ENCODE measurements at regions not wholly inside any gene's neighbourhood (a gene's known extent, or its start where the extent isn't known, plus 50 kb on each side); places are given as distances from the start of the nearest gene placed in this dataset.

DNA sequence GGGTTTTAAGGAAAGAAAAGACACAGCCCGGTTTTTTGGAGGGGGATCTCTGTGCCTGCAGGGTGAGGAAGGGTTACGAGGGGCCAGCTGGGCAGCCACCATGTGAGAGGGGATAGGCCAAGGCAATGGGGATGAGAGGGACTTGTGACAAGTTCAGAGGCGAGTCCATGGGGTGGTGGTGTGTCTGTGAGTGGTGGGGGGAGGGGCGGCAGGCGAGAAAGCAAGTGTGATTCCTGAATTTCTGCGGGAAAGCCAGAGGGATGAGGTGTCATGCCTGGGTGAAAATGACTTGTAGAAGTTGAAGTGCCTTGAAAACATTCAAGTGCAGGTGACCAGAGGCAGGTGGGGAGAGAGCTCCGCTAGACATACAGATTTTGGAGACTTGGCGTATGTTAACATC lies 61.0 kb upstream of the RNF32 start:
- no peaks in the 10 kb centered on the region for H3K36me3 ChIP-seq
- no peak overlapping the region for H3K4me3 ChIP-seq (ENCODE audit: low read depth, low read length)
- no peak for DNase-seq
- H3K9me3 ChIP-seq = no peaks in the 10 kb centered on the region
- no peaks in the 10 kb centered on the region for H3K4me1 ChIP-seq
- TF ChIP-seq, protein P1, sequence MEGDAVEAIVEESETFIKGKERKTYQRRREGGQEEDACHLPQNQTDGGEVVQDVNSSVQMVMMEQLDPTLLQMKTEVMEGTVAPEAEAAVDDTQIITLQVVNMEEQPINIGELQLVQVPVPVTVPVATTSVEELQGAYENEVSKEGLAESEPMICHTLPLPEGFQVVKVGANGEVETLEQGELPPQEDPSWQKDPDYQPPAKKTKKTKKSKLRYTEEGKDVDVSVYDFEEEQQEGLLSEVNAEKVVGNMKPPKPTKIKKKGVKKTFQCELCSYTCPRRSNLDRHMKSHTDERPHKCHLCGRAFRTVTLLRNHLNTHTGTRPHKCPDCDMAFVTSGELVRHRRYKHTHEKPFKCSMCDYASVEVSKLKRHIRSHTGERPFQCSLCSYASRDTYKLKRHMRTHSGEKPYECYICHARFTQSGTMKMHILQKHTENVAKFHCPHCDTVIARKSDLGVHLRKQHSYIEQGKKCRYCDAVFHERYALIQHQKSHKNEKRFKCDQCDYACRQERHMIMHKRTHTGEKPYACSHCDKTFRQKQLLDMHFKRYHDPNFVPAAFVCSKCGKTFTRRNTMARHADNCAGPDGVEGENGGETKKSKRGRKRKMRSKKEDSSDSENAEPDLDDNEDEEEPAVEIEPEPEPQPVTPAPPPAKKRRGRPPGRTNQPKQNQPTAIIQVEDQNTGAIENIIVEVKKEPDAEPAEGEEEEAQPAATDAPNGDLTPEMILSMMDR (IDR thresholded peaks at IDR 0.05; ENCODE audit: low read depth, low read length) = no peak
- no peaks in the 10 kb centered on the region; the same call in 1 of the 2 replicates for H3K27me3 ChIP-seq

- no peaks in the 10 kb centered on the region for H3K4me1 ChIP-seq
- DNase-seq = no peak
- no peak overlapping the region for H3K4me3 ChIP-seq (ENCODE audit: low read depth, low read length)
- H3K36me3 ChIP-seq = no peaks in the 10 kb centered on the region
- H3K9me3 ChIP-seq = no peaks in the 10 kb centered on the region
- no peaks in the 10 kb centered on the region; the same call in 1 of the 2 replicates for H3K27me3 ChIP-seq
- TF ChIP-seq, protein P1 (IDR thresholded peaks at IDR 0.05; ENCODE audit: low read depth, low read length) = no peak
Measured at GRCh38 chr7:156578978-156579430, 61.6 kb upstream of the RNF32 start.

DNA sequence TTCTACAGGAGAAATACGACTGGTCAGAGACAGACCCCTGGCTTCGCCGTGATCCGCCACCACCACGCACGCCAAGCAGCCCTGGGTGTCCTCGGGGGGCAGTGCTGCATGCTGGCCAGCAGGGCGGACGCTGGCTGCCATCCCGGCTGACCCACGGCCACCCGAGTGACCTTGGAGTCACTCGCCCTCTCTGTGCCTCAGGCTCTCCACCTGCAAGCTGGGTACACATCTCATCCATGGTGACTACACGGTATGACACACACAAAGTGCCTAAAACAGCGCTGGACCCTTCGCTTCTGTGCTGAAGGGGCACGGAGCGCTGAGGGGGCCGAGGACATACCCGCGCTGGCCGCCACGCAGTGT lies 62.0 kb upstream of the RNF32 start:
- TF ChIP-seq, protein P1 (IDR thresholded peaks at IDR 0.05; ENCODE audit: low read depth, low read length) = no peak
- H3K4me3 ChIP-seq (ENCODE audit: low read depth, low read length) = no peak overlapping the region
- no peaks in the 10 kb centered on the region; the same call in 1 of the 2 replicates for H3K27me3 ChIP-seq
- H3K9me3 ChIP-seq = no peaks in the 10 kb centered on the region
- H3K36me3 ChIP-seq = no peaks in the 10 kb centered on the region
- no peak for DNase-seq
- no peaks in the 10 kb centered on the region for H3K4me1 ChIP-seq

DNA sequence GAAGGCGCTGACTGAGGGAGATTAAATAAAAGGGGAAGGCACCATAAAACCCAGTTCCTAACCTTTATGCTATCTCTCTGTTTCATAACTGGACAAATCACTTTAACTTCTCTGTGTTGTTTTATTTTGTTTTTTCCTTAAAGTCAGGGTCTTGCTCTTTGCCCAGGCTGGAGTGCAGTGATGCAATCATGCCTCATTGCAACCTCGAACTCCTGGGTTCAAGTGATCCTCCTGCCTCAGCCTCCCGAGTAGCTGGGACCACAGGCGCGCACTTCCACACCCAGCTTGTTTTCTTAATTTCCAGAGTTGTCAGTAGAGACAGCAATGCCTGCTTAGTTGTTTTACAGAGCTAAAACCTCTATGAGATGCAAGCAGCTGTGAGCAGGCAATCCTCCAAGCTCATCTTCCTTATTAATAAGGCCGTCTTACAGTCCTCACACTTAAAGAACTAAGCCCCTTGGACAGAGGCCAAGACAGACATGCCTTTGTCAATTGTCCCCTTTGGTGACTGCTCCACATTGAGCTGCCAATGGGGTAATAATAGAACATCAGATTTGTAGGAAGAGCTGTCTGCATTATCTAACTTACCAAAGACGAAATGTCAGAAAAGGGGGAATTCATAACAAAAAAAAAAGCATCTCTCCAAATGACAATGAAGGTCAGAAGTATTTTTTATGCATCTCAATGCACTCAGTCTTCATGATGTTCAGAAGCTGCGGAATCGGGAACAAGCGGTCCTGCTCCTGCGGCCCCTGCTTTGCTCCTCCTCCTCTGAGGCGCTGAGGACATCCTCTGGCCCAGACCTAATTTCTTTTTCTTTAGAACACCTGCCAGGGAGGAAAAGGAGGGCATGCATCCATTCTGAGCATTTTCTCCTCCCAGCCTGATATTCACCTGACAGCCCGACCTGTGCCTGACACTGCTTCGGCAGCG lies 62.7 kb upstream of the RNF32 start:
- H3K9me3 ChIP-seq = no peaks in the 10 kb centered on the region
- H3K4me3 ChIP-seq (ENCODE audit: low read depth, low read length) = no peak overlapping the region
- no peak for DNase-seq
- TF ChIP-seq, protein P1 (IDR thresholded peaks at IDR 0.05; ENCODE audit: low read depth, low read length) = no peak
- no peaks in the 10 kb centered on the region for H3K4me1 ChIP-seq
- no peaks in the 10 kb centered on the region; the same call in 1 of the 2 replicates for H3K27me3 ChIP-seq
- H3K36me3 ChIP-seq = no peaks in the 10 kb centered on the region

DNA sequence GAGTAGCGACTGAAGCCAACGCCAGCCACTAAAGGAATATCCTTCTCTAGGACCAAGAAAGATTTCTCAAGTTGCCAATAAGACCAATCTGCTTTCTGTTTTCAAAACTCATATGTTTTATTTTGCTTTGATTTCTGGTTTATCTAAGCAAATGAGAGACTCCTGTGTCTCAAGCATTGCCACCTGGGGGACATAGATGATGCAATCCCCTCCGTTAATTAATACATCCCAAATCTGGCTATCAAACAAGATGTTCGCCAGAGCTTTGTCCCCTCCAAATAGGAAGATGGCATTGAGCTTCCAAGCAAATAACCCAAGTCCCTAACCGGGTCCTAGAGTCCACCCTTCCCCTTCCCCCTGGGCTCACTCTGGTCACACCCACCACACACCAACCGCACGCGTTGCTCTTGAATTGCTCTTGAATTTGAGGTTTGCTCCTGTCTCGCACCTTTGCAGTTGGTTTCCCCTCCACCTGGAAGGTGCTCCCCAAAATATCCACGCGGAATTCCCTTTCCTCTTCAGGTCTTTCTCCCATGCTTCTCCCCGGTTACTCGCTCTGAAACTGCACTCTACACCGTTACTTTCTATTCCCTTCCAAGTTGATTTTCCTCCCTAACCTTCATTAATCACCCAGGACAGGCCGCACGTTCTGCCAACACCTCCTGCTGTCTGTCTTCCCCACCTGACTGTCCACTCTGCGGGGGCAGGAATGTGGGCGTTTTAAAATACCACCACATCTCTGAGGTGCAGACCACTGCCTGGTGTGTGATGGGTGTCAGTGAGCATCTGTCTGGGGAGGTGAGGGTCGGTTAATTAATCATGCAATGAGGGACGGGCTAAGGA lies 64.1 kb upstream of the RNF32 start:
- Histone ChIP-seq H3K36me3 (no peaks in the 10 kb centered on the region), H3K4me1 (no peaks in the 10 kb centered on the region), H3K27me3 (no peaks in the 10 kb centered on the region; the same call in 1 of the 2 replicates), H3K4me3 (ENCODE audit: low read depth, low read length) (no peak overlapping the region), H3K9me3 (no peaks in the 10 kb centered on the region)
- TF ChIP-seq, protein P1 (IDR thresholded peaks at IDR 0.05; ENCODE audit: low read depth, low read length) = no peak
- DNase-seq = no peak
